Astrocyte of the hippocampus (primary cell): ENCODE measurements at regions not wholly inside any gene's neighbourhood (a gene's known extent, or its start where the extent isn't known, plus 50 kb on each side); places are given as distances from the start of the nearest gene placed in this dataset.

Experiments used
- DNase-seq: peaks from one replicate; pipeline ENCODE4 v3.0.0; 2011; ENCODE audit warnings: low read depth, low spot score

DNA sequence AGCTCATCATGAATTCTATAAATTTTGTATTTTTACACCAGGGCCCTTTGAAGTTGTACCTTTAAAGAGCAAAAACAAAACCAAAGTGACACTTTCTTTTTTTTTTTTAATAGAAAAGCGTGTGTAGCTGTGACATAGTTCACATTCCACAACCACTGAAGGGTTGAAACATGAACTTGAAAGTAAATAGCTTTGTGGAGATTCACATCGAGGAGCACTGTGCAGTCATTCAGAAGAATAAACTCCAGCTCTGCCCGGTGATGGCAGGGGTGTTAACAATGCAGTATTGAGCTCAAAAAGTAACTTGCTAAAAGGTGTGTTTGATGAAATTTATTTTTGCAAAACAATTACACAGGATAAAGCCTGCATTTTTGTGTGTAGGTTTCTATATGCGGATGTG, 1166.2 kb downstream of the TBC1D22A start:
- no peak for DNase-seq

DNA sequence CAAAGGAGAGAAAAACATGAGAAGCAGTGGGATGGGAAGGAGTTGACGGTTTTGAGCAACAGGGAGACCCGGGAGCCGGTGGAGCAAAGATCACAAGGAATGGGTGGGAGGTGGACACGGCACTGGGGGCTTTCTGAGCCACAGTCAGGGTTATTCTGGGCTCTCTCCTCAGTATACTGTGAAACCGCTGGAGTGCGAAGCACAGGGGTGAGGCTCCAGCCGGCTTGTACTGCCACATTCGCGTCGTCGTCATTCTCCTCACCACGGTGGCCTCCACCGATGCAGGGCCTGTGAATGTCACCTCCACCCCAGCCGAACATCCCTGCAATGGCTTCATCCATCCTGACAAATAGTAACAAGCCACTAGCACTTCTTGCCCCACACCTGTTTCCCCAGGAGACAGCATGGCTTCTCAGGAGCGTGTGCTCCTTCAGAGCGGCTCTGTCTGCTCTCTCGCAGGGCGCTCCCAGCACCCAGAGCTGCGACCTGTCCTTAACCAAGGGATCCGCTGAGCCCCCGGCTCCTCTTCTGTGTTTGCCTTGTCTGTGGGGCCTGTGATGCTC, 1165.3 kb downstream of the TBC1D22A start:
- DNase-seq, result no peak

DNA sequence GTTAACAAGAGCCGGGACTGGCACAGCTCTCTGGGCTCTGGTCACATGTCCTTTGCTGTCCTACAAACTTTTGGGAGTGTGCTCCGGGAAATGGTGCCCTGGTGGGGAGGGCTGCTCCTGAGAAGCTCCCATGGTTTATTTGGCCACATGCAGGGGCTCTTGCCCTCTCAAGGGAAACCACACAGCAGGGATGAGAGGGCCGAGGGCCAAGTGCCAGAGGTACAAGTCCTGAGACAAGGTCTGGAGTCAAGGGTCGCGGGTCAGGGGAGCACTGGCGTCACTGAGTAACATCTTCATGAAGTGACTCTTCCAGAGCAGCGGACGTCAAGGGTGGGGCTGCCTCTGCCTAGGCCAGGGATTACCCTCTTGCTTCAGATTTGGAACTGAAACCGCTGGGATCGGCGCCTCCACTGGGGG, 1160.6 kb downstream of the TBC1D22A start:
- DNase-seq, result no peak

DNA sequence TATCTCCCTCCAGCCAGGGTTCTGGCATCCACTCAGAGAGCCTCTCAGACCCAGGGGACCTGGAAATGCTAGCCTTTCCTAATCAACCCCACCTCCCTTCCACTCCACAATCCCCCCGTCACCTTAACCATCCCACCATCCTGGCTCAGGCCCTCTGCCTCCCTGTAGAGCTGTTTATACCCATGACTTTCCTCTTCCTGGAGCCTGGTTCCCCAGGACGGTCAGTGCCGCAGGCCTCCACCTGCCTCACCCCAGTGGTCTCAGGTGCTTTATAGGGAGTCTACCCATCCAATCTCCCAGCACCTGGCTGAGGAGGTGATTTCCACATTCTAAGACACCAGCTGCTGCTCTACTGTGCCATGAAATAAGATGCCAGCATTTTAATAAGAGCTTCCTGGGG, 1159.5 kb downstream of the TBC1D22A start:
- DNase-seq, result no peak

DNA sequence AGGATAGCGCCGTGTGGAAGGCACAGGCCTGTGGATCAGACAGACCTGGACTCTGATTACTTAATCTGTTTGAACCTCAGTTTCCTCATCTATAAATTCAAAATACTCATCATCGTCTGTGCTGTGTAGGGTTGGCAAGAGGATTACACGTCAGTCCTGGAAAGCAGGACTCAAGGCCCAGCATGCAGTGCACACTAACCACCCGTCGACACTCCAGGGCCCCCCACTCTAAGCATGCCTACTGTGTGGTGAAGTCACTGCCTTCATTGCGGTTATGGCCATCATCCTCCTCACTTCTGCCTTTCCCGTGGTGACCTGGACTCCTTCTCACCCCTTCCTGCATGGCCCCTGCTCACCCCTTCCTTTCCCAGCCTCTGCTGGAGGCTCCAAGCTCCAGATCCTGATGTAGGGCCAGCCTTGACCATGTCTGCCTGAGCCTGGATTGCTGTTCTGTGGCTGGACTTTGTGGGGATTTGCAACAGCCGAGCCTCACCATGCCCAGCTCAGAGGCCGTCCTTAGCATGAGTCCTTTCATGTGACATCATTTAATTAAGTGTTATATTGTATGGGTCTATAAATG, 1158.0 kb downstream of the TBC1D22A start:
- no peak for DNase-seq

DNA sequence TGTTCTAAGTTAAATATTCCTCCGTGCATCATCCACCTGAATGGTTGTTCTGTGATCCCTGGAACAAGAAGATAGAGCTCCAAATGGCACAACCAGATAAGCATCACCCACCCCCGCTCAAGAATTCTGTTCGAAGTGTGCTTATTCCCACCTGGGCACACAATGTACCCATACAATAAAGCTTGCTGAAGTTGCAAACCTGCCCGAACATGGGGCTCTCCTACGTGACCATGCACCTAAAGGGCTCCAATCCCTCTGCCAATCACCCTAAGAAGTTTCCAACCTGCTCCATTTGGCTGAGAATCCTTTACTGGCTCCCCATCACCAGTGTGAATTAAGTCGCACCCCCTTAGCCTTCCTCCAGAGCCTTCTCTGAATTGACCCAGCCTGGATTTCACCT, 1157.4 kb downstream of the TBC1D22A start:
- no peak for DNase-seq

DNA sequence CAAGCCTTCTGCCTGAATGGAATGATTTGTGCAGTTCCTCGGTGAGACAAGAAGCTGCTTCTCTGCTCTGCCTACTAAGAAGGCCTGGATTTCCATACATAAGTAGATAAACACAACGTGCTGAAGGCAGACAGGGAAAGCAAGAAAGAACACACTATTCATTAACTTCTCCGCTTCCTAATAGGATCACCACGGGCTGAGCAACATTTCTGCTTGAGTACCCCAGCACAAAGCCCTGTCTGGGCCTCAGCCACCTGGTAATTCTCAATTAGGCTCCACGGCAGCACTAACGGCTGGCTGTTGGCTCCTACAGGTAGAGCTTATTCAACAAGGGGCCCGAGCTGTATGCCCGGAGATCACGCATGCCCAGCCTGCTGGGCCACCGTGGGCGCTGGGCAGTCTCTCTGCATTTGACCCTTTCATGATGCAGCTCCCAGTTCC, 1156.6 kb downstream of the TBC1D22A start:
- no peak for DNase-seq

DNA sequence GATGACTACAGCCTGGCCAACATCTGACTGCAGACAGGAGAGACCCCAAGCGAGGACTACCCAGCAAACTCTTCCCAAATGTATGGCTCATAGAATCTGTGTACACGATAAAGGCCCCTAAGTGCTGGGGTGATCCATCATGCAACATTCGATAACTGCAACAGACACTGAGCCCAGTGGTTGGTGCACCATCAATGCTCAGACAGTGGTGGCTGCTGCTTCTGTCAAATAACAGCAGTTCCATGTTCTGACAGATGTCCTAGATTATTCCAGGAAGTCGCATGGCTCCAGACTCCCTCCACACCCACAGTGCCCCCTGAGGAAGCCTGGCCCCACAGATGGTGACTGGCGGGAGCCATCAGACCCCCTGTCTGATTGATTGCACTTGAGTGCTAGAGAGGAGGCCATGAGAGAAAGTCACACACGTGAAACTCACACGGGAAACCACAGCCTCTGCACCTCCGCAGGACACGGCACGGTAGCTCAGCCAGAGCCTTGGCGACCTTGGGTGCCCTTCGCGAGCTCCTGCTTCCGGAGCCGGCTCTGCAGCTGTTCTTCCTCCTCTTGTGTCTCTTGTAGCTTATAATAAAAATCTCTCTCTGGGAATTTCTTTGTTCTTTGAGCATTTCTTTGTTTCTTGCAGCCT, 1155.9 kb downstream of the TBC1D22A start:
- no peak for DNase-seq

DNA sequence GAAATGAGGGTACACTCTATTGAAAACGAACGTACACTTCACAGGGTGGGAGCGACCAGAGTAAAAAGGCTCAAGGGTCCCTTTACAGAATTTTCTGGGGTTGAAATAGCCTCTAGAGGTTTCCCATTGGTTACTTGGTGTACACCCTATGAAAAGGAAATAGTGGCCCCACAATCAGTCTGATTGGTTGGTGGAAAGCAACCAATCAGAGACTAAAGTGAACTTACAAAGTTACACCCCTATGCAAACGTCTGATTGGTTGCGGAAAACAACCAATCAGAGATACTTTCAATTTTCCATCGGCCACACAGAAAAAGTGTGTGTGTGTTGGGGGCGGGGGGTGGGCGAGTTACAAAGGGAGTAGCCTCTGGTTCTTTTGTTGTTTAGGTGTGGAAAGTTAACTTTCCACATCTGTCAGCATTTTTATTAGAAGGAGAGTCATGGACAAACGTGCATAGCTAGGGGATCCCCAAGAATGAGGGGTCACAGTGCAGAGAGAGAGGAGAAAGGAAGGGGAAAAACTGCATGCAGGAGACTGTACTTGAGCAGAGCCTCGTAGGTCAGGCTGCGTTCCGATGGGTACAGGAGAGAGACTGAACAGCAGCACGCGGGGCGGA, 1152.1 kb downstream of the TBC1D22A start:
- no peak for DNase-seq

DNA sequence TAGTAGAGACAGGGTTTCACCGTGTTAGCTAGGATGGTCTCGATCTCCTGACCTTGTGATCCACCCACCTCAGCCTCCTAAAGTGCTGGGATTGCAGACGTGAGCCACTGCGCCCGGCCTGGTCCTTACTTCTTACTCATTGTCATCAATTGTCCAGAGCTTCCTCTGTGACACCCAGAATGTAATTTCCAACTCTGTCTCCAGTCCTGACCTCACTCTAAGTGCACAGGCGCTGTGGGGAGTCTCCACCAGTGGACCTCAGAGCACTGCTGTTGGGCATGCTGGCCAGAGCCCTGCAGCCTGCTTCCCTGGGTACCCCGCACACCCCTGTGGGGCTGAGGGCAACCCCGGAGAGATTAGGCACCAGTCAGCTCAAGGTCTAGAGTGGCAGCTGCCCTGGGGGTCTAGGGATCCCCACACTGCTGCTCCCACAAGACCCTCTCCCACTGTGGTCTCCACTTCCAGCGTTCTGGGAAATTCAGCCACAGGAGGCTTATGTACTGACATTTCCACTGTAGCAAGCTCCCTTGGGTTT, 1140.3 kb downstream of the TBC1D22A start:
- no peak for DNase-seq

DNA sequence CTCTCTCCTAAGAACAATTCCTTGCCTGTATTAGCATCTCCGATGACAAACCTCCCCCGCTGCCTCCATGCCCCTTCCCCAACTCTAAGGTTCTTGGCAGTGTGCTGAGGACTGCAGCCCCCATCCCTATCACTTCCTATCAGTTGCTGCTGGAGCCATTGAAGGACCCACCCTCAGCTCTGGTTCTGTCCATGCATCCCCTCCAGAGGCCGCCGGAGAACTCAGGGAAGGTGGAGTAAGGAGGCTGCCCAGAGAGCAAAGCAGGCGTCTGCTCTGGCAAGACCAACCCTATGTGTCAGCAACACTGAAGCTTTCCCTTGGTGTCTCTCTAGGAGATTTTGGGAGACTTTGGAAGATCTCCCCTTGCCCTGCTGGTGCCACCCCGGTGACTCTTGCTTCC, 1139.5 kb downstream of the TBC1D22A start:
- DNase-seq, result no peak

DNA sequence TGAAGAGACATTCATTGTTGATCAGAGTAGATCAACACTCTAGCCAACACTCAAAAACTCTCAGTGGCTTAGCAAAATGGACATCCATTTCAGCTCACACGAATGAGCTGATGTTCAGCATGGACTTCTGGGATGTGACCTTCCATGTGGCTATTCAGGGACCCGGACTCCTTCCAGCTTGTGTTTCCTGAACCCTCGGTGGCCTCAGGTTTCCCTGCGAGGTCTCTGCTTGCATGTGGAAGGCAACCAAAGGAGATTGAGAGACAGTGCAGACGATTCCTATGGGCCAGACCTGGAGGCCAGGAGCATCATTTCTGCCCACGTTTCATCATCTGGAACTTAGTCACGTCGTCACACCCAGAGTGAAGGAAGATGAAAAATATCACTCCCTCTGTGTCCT, 1137.4 kb downstream of the TBC1D22A start:
- no peak for DNase-seq

DNA sequence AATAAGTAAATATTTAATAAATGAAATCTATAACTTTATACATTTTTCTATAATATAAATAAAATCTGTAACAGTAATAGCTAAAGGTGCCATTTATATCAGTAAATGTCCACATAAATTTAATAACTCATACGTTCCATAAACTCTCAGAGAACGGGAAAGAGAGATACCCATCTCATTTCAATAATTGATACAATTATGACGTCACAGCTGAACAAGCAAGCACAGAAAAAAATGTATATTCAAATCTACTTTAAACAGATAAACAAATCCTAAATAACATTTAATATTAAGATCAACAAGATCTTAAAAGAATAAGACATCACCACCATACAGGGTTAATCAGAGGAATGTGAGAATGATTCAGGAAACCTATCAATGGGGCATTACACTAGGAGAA, 1136.5 kb downstream of the TBC1D22A start:
- DNase-seq, result no peak

DNA sequence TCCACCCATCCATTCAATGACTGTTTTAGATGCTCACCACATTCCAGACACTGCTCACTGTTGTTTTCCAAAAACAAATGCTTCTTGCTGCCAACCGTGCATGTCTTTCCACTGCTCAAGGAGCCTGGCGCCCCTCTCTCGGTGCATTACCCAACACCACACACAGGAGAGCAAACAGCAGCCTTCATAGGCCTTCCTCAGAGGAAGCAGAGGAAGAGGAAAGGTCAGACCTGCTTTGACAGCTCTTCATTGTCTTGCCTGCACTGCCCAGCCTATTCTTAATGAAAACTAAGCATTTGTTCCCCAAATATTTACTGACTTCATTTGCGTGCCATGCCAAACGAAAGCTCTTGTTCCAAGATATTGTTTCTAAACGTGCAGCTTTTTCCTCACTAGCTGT, 1129.2 kb downstream of the TBC1D22A start:
- DNase-seq, result no peak

DNA sequence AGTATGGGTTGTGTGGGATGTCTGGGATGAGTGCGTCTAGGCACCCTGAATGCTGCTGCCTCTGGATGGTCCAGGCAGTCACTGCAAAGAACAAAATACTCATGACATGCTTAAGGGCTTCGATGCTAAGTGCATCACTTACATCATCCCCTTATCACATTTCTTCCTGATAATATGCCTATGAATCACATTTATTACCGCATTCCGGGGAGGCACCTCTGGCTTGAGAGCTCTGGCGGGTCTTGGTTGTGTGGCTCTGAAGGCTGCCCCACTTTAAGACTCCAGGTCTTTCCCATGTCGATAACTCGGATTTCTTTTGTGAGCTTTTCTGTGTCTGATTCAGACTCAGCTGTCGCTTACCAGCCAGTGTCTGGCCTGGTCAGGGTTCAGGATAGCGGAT, 1126.4 kb downstream of the TBC1D22A start:
- DNase-seq, result no peak

DNA sequence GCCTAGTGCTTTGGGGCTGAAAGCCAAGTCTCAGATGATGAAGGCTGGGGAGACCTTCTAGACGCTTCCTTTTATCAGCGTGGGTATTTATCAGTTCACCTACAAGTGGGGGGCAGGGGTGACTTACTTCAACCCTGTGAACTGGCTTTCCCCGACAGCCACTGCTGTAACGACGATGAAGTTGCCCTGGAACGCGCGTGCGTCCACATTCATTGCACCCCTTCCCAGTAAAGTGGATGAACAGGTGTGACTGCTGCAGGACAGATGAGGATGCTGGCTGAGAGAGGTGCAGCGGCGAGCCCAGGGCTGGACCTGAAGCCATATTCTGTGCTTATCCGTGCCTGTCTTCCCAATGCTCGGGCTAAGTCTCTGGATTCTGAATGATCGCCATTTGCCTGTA, 1122.3 kb downstream of the TBC1D22A start:
- DNase-seq, result no peak

DNA sequence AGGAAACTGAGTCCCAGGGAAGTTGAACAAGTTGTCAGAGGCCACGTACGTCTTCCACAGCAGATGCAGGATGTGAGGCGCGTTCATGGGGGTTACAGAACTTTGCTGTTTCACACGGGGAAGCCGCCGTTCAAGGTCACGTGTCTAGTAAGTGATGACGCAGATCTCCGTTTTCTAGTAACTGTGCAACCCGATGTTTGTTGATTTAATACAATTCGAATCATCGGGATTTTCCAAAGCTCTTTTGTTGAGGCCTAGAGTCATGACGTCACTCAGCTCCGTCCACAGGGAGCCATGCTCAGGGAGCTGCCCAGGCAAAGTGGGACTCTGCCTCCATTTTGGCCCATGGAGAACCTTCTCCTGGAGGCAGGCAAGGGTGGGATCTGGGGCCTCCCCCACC, 1121.8 kb downstream of the TBC1D22A start:
- DNase-seq, result no peak

DNA sequence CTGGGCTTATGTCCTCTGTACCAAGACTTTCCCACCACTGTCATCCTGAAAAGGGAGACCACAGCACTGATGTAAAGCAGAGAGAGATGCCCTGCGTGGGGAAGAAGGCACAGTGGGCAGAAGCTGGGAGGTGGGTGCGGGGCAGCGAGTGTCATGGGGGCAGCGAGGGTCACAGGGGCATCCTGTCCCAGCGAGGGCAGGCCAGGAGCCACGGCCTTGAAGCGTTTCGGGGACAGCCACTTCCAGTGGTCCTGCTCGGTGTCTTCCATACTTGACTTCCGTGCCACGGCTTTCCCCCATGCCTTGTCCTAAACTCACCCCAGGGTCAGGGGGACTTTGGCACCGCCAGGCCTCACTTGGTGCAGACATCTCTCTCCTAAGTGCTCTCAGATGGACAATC, 1121.3 kb downstream of the TBC1D22A start:
- DNase-seq, result no peak

DNA sequence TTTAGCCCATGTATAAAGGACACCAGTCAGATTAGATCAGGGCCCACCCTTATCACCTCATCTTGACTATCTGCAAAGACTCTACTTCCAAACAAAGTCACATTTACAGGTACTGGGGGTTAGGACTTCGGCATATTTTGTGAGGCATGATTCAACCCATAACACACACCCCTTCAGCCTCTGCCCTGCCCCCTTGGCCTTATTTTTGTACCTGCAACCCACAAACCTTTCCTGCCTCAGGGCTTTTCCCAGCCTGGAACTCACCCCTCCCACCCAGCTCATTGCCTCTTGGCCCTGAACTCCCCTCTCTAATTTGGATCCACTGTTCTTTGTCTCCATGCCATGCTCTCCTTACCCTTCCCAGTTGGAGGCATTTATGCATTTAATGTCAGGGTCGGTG, 1116.9 kb downstream of the TBC1D22A start:
- no peak for DNase-seq

DNA sequence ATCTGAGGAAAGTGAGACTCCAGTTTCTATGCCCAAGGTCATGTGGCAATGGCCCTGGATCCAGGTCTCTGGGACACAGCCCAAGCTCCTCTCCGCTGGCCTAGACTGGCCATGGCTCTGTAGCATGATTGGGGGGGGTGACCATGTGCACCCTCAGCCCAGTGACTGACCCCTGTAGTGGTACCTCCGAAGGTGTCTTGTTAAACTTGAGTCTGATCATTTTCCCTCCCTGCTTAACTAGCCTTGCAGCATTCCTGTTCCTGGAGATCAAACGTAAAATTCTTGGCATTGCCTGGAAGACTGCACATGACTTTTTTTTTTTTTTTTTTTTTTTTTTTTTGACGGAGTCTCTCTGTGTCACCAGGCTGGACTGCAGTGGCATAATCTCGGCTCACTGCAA, 1116.0 kb downstream of the TBC1D22A start:
- DNase-seq, result no peak

DNA sequence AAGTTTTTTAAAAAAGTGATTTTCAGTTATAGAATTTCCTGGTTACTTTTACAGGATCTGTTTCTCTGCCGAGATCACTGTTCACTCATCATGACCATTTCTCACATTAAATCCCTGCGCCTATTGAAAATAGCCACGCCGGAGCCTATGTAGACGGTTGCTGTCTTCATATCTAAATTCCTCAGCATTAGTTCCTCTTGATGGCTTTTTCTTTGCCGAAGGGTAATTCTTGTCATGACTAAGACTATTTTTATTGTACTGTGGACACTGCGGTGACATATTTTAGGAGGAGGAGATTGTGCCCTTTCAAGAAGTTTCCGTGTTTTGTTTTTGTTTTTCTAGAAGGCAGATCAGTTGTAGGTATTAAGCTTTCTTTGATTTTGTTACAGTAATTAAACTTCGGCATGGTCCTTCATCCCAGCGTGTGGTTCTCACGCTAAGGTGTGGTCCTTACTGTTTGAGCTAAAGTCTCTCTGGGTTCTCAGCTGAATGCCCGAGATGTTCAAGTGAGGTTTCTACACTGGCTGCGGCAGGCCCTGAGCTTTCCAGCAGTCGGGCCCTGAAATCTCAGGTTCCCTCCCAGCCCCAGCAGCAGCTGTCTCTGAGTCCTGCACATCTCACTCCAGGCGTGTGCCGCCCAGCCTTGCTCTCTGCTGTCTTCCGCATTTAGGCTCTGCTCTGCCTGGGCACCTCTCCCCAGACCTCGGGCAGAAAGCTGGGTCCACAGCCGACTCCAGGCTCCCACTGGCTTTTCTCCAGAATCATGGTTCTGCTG, 1110.5 kb downstream of the TBC1D22A start:
- DNase-seq, result no peak

DNA sequence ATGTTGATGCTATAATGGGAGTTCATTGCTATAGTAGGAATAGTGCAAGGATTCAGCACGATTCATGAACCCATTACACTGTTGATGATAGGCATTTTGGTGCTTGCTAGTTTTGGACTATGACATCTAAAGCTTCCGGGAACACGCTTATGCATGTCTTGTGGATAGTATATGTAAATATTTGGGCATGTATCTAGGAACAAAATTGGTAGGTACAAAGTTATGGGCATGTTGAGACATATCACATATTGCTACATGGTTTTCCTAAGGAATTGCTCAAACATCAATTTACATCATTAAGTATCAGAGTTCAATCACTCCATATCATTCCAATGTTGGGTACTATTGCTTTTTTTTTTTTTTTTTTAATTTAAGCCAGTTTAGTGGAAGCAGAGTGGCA, 1103.2 kb downstream of the TBC1D22A start:
- DNase-seq, result no peak
